H1 (cell line): ENCODE measurements at regions not wholly inside any gene's neighbourhood (a gene's known extent, or its start where the extent isn't known, plus 50 kb on each side); places are given as distances from the start of the nearest gene placed in this dataset.

Experiments used
- CTCF ChIA-PET: fragments of 300-600 bp; sonication (Branson Sonifier 250); formaldehyde crosslinking; loops from one replicate; lab custom pipeline; 2021; ENCODE audit not compliant: partially characterized antibody; lab: Charles Lee
- POLR2A ChIA-PET: fragments of 300-600 bp; sonication (Branson Sonifier 250); formaldehyde crosslinking; loops from one replicate; lab custom pipeline; 2021; ENCODE audit warnings: inconsistent platforms; ENCODE audit not compliant: partially characterized antibody; lab: Charles Lee
- DNase-seq, 2 experiments: peaks; one replicate each; pipeline versions ENCODE4 v3.0.0 to v3.0.0-alpha.2; 2010 to 2022; ENCODE audit warnings: low spot score in 2 of 2, low read depth in 1 of 2, mixed read lengths in 1 of 2
- FAIRE-seq: peaks from 2 replicates; lab custom pipeline; 2011; peaks lifted over from hg19 to GRCh38; lab: Jason Lieb, UNC
- H2AFZ ChIP-seq: 2 replicates; pipeline ENCODE4 v1.8.1; 2012; ENCODE audit warnings: low read length, inconsistent platforms
- H2AK5ac ChIP-seq: 2 replicates; pipeline ENCODE4 v1.6.1; 2013; ENCODE audit warnings: low read depth, low read length
- H2BK120ac ChIP-seq: replicated peaks from 2 replicates; pipeline ENCODE3; 2013; ENCODE audit warnings: low read depth, low read length, inconsistent platforms
- H2BK12ac ChIP-seq: 2 replicates; pipeline ENCODE4 v1.6.1; 2013; ENCODE audit warnings: low read depth, low read length
- H2BK15ac ChIP-seq: 2 replicates; pipeline ENCODE4 v1.6.1; 2013; ENCODE audit warnings: low read length
- H2BK20ac ChIP-seq: 2 replicates; pipeline ENCODE4 v1.6.1; 2013; ENCODE audit warnings: low read length
- H2BK5ac ChIP-seq: 2 replicates; pipeline ENCODE4 v1.6.1; 2013; ENCODE audit warnings: low read depth, low read length
- H3K14ac ChIP-seq: 2 replicates; pipeline ENCODE4 v1.6.1; 2013; ENCODE audit warnings: inconsistent platforms; ENCODE audit not compliant: insufficient read length
- H3K18ac ChIP-seq: 2 replicates; pipeline ENCODE4 v1.6.1; 2013; ENCODE audit warnings: low read length; ENCODE audit errors: extremely low read depth
- H3K23ac ChIP-seq: 2 replicates; pipeline ENCODE4 v1.6.1; 2013; ENCODE audit warnings: inconsistent platforms; ENCODE audit not compliant: insufficient read length
- H3K23me2 ChIP-seq: 2 replicates; pipeline ENCODE4 v1.6.1; 2013; ENCODE audit warnings: low read depth, low read length
- H3K27ac ChIP-seq: 2 replicates; pipeline ENCODE4 v1.6.1; 2011; ENCODE audit warnings: low read depth, low read length, inconsistent platforms
- H3K27me3 ChIP-seq, 4 experiments: replicated peaks in 1 of 4; 1 replicate in 1 of 4; 2 replicates in 3 of 4; pipeline versions ENCODE4 v1.6.1 to v1.8.1; 2011 to 2013; ENCODE audit warnings: low read length in 3 of 4, mild to moderate bottlenecking in 3 of 4, inconsistent platforms in 2 of 4, mixed read lengths in 2 of 4, moderate library complexity in 1 of 4; ENCODE audit not compliant: control insufficient read depth in 3 of 4, insufficient read depth in 3 of 4; ENCODE audit errors: extremely low read depth in 1 of 4
- H3K36me3 ChIP-seq, 4 experiments: 2 replicates each; pipeline versions ENCODE4 v1.6.1 to v1.8.1; 2011 to 2013; ENCODE audit warnings: mild to moderate bottlenecking in 4 of 4, low read length in 3 of 4, moderate library complexity in 2 of 4, control low read depth in 1 of 4, inconsistent platforms in 1 of 4; ENCODE audit not compliant: insufficient read depth in 4 of 4, control insufficient read depth in 2 of 4
- H3K4ac ChIP-seq: replicated peaks from 2 replicates; pipeline ENCODE3; 2013; ENCODE audit warnings: low read length, low read depth, mixed read lengths, inconsistent platforms; ENCODE audit not compliant: insufficient read length
- H3K4me1 ChIP-seq, 4 experiments: replicated peaks in 1 of 4; 1 replicate in 1 of 4; 2 replicates in 3 of 4; pipeline versions ENCODE4 v1.6.1 to v1.8.1; 2011 to 2013; ENCODE audit warnings: low read length in 3 of 4, inconsistent platforms in 2 of 4, mixed read lengths in 1 of 4; ENCODE audit not compliant: insufficient read depth in 4 of 4, control insufficient read depth in 3 of 4
- H3K4me2 ChIP-seq, 2 experiments: 2 replicates each; pipeline versions ENCODE4 v1.6.1 to v1.8.1; 2011 to 2013; ENCODE audit warnings: low read depth in 2 of 2, low read length in 2 of 2, control low read depth in 1 of 2, inconsistent platforms in 1 of 2, mild to moderate bottlenecking in 1 of 2; ENCODE audit not compliant: insufficient read depth in 1 of 2
- H3K4me3 ChIP-seq, 4 experiments: fragments of 200-600, 300-600 bp in 1 of 4; sonication (generic), shearing (Covaris generic), sonication (Bioruptor Twin) in 1 of 4; 2 replicates each; pipeline versions ENCODE4 v1.5.1 to v1.8.1; 2011 to 2016; ENCODE audit warnings: low read length in 4 of 4, low read depth in 3 of 4, control low read depth in 2 of 4, inconsistent platforms in 2 of 4, mild to moderate bottlenecking in 2 of 4, mixed read lengths in 1 of 4, moderate library complexity in 1 of 4; ENCODE audit not compliant: insufficient read depth in 2 of 4; ENCODE audit errors: extremely low read depth in 1 of 4
- H3K56ac ChIP-seq: replicated peaks from 2 replicates; pipeline ENCODE3; 2013; ENCODE audit warnings: low read depth, mild to moderate bottlenecking, mixed read lengths, low read length, inconsistent platforms; ENCODE audit not compliant: insufficient read length
- H3K79me1 ChIP-seq: 2 replicates; pipeline ENCODE4 v1.6.1; 2013; ENCODE audit warnings: low read depth, low read length, control low read depth
- H3K79me2 ChIP-seq, 2 experiments: 2 replicates each; pipeline versions ENCODE4 v1.6.1 to v1.8.1; 2012 to 2013; ENCODE audit warnings: low read length in 2 of 2, mild to moderate bottlenecking in 2 of 2, inconsistent platforms in 1 of 2; ENCODE audit not compliant: insufficient read depth in 2 of 2, control insufficient read depth in 1 of 2
- H3K9ac ChIP-seq, 4 experiments: replicated peaks in 1 of 4; 1 replicate in 1 of 4; 2 replicates in 3 of 4; pipeline versions ENCODE4 v1.6.1 to v1.8.1; 2011 to 2013; ENCODE audit warnings: low read depth in 3 of 4, low read length in 3 of 4, control low read depth in 2 of 4, mild to moderate bottlenecking in 2 of 4, moderate library complexity in 2 of 4, inconsistent platforms in 1 of 4; ENCODE audit errors: extremely low read depth in 1 of 4
- H3K9me3 ChIP-seq, 2 experiments: 2 replicates each; pipeline versions ENCODE4 v1.6.1 to v1.8.1; 2012 to 2013; ENCODE audit warnings: mild to moderate bottlenecking in 2 of 2, moderate library complexity in 2 of 2, control low read depth in 1 of 2, inconsistent platforms in 1 of 2, low read depth in 1 of 2, low read length in 1 of 2, mixed read lengths in 1 of 2; ENCODE audit not compliant: insufficient read depth in 2 of 2
- H4K20me1 ChIP-seq, 2 experiments: replicated peaks in 1 of 2; 2 replicates each; pipeline versions ENCODE3 to v1.8.1; 2011 to 2013; ENCODE audit warnings: inconsistent platforms in 2 of 2, low read length in 2 of 2, mild to moderate bottlenecking in 1 of 2; ENCODE audit not compliant: insufficient read depth in 2 of 2, control insufficient read depth in 1 of 2
- H4K5ac ChIP-seq: 2 replicates; pipeline ENCODE4 v1.6.1; 2013; ENCODE audit warnings: low read length, low read depth, mixed read lengths, inconsistent platforms; ENCODE audit not compliant: insufficient read length
- H4K8ac ChIP-seq: 2 replicates; pipeline ENCODE4 v1.8.0; 2013; ENCODE audit warnings: mild to moderate bottlenecking, moderate library complexity, low read length, inconsistent platforms; ENCODE audit not compliant: insufficient read depth; ENCODE audit errors: extremely low read depth
- H4K91ac ChIP-seq: replicated peaks from 2 replicates; pipeline ENCODE3; 2013; ENCODE audit warnings: low read length, mixed read lengths, inconsistent platforms; ENCODE audit not compliant: insufficient read length
- GABPA ChIP-seq: IDR thresholded peaks from 2 replicates; pipeline ENCODE4 v1.6.1; 2011; ENCODE audit warnings: mild to moderate bottlenecking, low read length, moderate library complexity, borderline replicate concordance; ENCODE audit not compliant: insufficient read depth
- TBP ChIP-seq: IDR thresholded peaks from 2 replicates; pipeline ENCODE4 v1.6.1; 2011; ENCODE audit warnings: low read depth, low read length, improper control_type of control experiment
- WGBS, 2 experiments: shearing (Covaris generic) in 1 of 2; methylation state at CpG; one replicate each; pipeline versions ENCODE4 v1.1.6 to v1.1.7; 2013 to 2015; ENCODE audit warnings: low lambda C conversion rate in 2 of 2, mixed read lengths in 2 of 2, inconsistent platforms in 1 of 2, low coverage in 1 of 2, missing lambda C conversion rate in 1 of 2; ENCODE audit not compliant: insufficient replicate concordance in 2 of 2, insufficient coverage in 1 of 2, insufficient read length in 1 of 2; ENCODE audit errors: extremely low coverage in 1 of 2, missing lambda C conversion rate in 1 of 2; 5-methylcytosine and 5-hydroxymethylcytosine counted together

DNA sequence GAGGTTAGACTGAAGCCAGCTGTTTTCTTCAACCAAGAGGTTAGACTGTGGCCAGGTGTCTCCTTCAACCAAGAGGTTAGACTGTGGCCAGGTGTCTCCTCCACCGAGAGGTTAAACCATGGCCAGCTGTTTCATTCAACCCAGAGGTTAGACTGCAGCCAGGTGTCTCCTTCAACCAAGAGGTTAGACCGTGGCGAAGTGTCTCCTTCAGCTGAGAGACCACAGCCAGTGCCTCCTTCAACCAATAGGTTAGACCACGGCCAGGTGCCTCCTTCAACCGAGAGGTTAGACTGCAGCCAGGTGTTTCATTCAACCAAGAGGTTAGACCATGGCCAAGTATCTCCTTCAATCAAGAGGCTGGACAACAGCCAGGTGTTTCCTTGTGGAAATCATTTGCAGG is 498.1 kb downstream of the TBC1D22A start:
- ChIA-PET CTCF (no interaction called here), POLR2A (no interaction called here)
- Histone ChIP-seq H3K9ac (no peak overlapping the region), H3K27ac (no peak overlapping the region), H4K5ac (no peak overlapping the region), H3K27me3 (no peaks in the 10 kb centered on the region), H3K14ac (no peak overlapping the region), H3K18ac (no peak overlapping the region), H4K8ac (no peak overlapping the region), H3K4me3 (no peak overlapping the region), H2BK12ac (no peak overlapping the region), H2AK5ac (no peak overlapping the region), H2BK120ac (no peak overlapping the region), H3K23me2 (no peaks in the 10 kb centered on the region), H3K36me3 (no peaks in the 10 kb centered on the region), H2BK20ac (no peak overlapping the region), H3K9me3 (peaks cover 84 to 86% of the 10 kb centered on the region in 2 experiments), H4K20me1 (peaks cover 0 to 1% of the 10 kb centered on the region in 2 experiments), H3K4ac (no peak overlapping the region), H3K79me1 (no peaks in the 10 kb centered on the region), H3K79me2 (no peaks in the 10 kb centered on the region), H2BK15ac (no peak overlapping the region), H2BK5ac (no peak overlapping the region), H4K91ac (no peak overlapping the region), H2AFZ (no peak overlapping the region), H3K4me2 (no peak overlapping the region), H3K4me1 (no peaks in the 10 kb centered on the region), H3K23ac (no peak overlapping the region), H3K56ac (no peak overlapping the region)
- FAIRE-seq (no peak), DNase-seq (no peak)
- no peak for TF ChIP-seq GABPA
- no peak for TF ChIP-seq TBP
- 79% methylated on average over 5 of the region's 5 CpGs; no CpG with 5 or more reads in 1 of the 2 experiments for WGBS, 2 experiments
